ENCODE measurements at regions not wholly inside any gene's neighbourhood (a gene's known extent, or its start where the extent isn't known, plus 50 kb on each side); places are given as distances from the start of the nearest gene placed in this dataset.

DNA sequence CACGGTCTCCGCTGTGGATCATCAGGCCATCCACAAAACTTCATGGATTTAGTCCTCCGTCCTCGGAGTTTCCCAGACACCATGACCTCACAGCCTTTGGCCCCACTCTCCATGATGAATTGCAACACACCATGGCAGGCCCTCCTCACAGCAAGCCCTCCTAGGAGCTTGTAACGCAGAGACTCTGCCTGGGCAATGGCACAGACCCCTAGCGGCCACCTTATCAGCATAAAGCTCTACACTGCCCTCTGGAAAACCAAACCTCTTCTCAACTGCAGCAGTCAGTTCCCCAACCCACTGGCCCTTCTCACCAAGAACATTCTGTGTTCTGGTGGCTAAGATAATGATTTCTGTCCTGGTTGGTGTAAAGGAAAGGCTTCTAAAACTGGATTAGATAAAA, 238.4 kb upstream of the USP15 start:
- no peak overlapping the region for H3K4me2 ChIP-seq (ENCODE audit: insufficient read depth, low read length)
- H3K27ac ChIP-seq (ENCODE audit: extremely low read depth, low read depth, low read length): no peak overlapping the region
- DNase-seq (ENCODE audit: extremely low read depth in 1 of 4, low spot score in 3 of 4) (peak in 1 of 4 experiments; percentile 2), ATAC-seq (peak; percentile 68), FAIRE-seq (no peak)
- intact Hi-C loops (cut with micrococcal nuclease): no loop called here
- TF ChIP-seq, protein P1, sequence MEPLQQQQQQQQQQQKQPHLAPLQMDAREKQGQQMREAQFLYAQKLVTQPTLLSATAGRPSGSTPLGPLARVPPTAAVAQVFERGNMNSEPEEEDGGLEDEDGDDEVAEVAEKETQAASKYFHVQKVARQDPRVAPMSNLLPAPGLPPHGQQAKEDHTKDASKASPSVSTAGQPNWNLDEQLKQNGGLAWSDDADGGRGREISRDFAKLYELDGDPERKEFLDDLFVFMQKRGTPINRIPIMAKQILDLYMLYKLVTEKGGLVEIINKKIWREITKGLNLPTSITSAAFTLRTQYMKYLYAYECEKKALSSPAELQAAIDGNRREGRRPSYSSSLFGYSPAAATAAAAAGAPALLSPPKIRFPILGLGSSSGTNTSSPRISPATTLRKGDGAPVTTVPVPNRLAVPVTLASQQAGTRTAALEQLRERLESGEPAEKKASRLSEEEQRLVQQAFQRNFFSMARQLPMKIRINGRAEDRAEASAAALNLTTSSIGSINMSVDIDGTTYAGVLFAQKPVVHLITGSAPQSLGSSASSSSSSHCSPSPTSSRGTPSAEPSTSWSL (CRISPR knock-in tag; IDR thresholded peaks at IDR 0.05; ENCODE audit: borderline replicate concordance): no peak
- TF ChIP-seq, protein P2, sequence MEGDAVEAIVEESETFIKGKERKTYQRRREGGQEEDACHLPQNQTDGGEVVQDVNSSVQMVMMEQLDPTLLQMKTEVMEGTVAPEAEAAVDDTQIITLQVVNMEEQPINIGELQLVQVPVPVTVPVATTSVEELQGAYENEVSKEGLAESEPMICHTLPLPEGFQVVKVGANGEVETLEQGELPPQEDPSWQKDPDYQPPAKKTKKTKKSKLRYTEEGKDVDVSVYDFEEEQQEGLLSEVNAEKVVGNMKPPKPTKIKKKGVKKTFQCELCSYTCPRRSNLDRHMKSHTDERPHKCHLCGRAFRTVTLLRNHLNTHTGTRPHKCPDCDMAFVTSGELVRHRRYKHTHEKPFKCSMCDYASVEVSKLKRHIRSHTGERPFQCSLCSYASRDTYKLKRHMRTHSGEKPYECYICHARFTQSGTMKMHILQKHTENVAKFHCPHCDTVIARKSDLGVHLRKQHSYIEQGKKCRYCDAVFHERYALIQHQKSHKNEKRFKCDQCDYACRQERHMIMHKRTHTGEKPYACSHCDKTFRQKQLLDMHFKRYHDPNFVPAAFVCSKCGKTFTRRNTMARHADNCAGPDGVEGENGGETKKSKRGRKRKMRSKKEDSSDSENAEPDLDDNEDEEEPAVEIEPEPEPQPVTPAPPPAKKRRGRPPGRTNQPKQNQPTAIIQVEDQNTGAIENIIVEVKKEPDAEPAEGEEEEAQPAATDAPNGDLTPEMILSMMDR (IDR thresholded peaks at IDR 0.05 in 2 of 3, conservative IDR thresholded peaks at IDR 0.05 in 1 of 3; ENCODE audit: insufficient read depth in 2 of 3, low read depth in 1 of 3, low read length in 3 of 3): peak; percentile 30 to 77 (median 31); a peak in 4 of 6 replicates
- H3K4me3 ChIP-seq: no peak overlapping the region
- H3K9me3 ChIP-seq (replicated peaks; ENCODE audit: control insufficient read depth, insufficient read depth, low read depth, low read length): no peaks in the 10 kb centered on the region
- no peaks in the 10 kb centered on the region; a peak in 1 of 5 replicates for H3K4me1 ChIP-seq (replicated peaks in 1 of 2; ENCODE audit: control insufficient read depth in 2 of 2, insufficient read depth in 2 of 2, low read length in 2 of 2)
- no peaks in the 10 kb centered on the region for H3K27me3 ChIP-seq (ENCODE audit: control insufficient read depth in 2 of 2, insufficient read depth in 2 of 2, low read length in 2 of 2)
- BruUV-seq (replicated peaks): no TSS peak
- H3K36me3 ChIP-seq (ENCODE audit: control insufficient read depth, insufficient read depth, low read length): no peaks in the 10 kb centered on the region
- WGBS (ENCODE audit: insufficient coverage, low coverage, missing lambda C conversion rate): 3% methylated on average over 6 of the region's 6 CpGs
- H4K20me1 ChIP-seq (replicated peaks; ENCODE audit: control insufficient read depth, insufficient read depth, low read length): no peaks in the 10 kb centered on the region
- POLR2A ChIA-PET: no interaction called here
- H2AFZ ChIP-seq (ENCODE audit: low read depth, low read length): no peak overlapping the region
- no peak overlapping the region for H3K9ac ChIP-seq (ENCODE audit: insufficient read depth in 1 of 2, low read depth in 2 of 2, low read length in 2 of 2)
- no peaks in the 10 kb centered on the region for H3K9me1 ChIP-seq (ENCODE audit: control insufficient read depth, insufficient read depth, low read length)
- CTCF ChIA-PET (ENCODE audit: low intra/inter-chr PET ratio): no interaction called here
- H3K79me2 ChIP-seq (ENCODE audit: control insufficient read depth, insufficient read depth, low read length): no peaks in the 10 kb centered on the region
- in situ Hi-C loops (cut with MboI): no loop called here

All from K562 (cell line).